SK-MEL-5 (cell line): ENCODE measurements at regions not wholly inside any gene's neighbourhood (a gene's known extent, or its start where the extent isn't known, plus 50 kb on each side); places are given as distances from the start of the nearest gene placed in this dataset.

Source experiments
- DNase-seq: peaks from one replicate; pipeline ENCODE4 v3.0.0-alpha.2; 2016; ENCODE audit warnings: low read depth, low spot score
- in situ Hi-C: cut with HindIII; loops from 2 replicates; pipeline ENCODE4 v1.10.0; 2016; ENCODE audit warnings: low sequenced_read_pairs, high pct_unique_total_duplicates, low pct_unique_long_range_greater_than_20kb

DNA sequence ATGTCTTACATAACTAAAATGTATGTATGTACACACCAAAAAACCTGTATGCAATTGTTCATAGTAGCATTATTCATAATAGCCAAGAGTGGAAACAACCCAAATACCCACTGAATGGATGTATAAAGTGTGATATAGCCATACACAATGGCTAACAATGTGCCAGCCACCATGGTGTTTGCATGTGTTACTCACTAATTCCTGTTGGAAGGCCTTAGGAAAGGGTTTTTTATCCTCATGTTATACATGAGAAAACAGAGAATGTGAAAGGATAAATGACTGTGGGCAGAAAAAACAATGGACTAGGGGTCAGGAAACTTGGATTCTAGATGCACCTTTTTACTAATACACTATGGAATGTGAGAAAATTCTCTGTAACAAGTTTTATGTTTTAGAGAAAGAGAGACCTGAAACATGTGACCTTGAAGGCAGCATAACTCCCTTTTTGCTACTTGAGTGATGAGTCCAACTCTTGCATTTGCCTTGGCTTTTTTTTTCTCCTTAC is 55.7 kb downstream of the TIGD2 start:
- in situ Hi-C loops = no loop called here
- DNase-seq = no peak

GRCh38 chr4:89171176-89171805 is 60.0 kb downstream of the TIGD2 start:
- in situ Hi-C loops = no loop called here

GRCh38 chr4:89172865-89173264 is 61.5 kb downstream of the TIGD2 start:
- in situ Hi-C loops = no loop called here
- peak; percentile 33 for DNase-seq

More at GRCh38 chr4:89171176-89171805, 60.0 kb downstream of the TIGD2 start:
- DNase-seq = peak; percentile 50

DNA sequence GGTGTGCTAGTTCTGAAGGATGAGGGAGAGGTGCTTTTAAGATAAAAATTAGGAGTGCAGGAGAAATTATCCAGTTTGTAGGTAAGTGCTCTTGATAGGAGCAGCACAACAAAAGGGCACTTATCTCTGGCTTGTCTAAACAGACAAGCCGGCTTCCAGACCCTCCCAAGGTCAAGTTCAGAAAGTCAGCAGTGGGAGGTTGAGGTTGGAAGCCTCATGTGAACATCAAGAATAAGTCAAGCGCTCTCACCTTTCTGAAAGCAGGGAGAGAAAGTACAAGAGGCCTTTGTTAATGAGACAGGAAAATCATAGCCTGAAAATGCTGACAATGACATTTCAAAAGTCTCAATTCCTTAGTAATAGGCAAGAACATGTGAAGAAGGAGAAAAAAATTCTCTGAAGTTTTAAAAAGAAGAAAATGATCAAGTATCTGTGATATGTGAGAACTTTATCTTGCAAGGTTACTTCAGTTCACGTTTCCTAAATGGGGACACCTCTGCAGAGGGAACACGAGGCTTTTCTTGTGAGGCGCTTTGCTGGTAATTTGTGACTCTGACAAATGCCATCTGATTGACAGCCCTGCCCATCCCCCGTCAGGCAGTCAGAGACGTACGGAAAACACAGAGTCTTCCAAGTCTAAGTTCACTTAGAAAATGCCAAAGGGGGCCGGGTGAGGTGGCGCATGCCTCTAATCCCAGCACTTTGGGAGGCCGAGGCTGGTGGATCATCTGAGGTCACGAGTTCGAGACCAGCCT is 62.2 kb downstream of the TIGD2 start:
- DNase-seq = peak; percentile 63
- in situ Hi-C loops = no loop called here

DNA sequence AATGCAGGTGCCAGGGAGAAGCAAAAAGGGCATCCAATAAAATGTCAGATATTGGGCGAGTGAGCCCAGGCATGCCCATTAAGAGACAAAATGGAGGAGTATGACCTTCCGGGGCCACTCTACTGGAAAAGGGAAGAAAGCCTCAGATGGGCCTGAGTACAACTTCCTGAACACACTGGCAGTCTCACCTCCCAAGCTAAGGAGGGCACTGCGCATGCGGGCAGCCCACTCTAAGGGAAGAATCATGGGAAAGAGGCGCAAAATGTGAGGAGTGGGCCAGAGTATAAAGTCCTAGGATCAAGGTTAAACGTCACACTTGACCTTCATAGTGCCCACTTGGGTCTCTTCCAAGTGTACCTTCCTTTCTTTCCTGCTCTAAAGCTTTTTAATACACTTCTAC is 63.5 kb downstream of the TIGD2 start:
- in situ Hi-C loops = no loop called here
- DNase-seq = no peak

GRCh38 chr4:89175611-89176010 is 64.3 kb downstream of the TIGD2 start:
- in situ Hi-C loops = no loop called here
- no peak for DNase-seq

DNA sequence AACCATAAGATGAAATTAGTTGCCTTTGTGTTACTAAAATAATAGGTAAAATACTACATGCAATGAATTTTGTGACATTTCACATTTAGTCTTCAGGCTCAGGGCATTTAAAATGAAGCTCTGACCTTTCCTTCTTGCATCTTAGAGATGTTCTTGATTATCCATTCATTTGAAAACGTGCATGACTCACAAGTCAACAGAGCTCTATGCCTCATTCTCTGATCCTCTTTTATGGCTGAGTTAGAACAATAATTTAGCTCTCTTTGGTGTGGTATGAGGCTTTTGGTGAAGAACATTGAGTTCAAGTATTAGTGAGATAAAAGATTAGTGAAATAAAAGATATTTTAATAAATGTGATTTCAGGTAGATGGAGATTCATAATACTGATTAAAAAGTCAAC is 66.5 kb downstream of the TIGD2 start:
- in situ Hi-C loops = no loop called here

DNA sequence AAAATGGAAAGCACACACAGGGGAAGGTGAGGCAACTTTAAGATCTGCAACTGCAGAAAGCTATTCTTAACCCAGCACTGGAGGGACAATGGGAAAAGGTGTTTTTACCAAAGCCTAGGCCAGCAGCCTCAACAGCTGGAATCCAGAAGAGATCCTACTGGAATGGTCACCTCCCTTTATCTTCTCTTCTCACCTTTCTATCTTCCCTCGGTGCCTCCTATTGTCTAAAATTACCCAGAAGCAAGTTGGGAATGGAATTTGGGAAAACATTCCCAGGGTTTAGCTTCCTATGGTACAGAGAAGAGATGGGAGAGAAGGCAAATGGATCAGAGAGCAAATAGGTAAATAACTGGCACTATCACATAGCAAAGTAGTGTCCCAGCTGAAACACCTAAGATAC is 73.1 kb downstream of the TIGD2 start:
- in situ Hi-C loops = no loop called here
- DNase-seq = no peak

More for the DNA sequence above, 66.5 kb downstream of the TIGD2 start:
- no peak for DNase-seq
